ENCODE measurements at regions not wholly inside any gene's neighbourhood (a gene's known extent, or its start where the extent isn't known, plus 50 kb on each side); places are given as distances from the start of the nearest gene placed in this dataset.

DNA sequence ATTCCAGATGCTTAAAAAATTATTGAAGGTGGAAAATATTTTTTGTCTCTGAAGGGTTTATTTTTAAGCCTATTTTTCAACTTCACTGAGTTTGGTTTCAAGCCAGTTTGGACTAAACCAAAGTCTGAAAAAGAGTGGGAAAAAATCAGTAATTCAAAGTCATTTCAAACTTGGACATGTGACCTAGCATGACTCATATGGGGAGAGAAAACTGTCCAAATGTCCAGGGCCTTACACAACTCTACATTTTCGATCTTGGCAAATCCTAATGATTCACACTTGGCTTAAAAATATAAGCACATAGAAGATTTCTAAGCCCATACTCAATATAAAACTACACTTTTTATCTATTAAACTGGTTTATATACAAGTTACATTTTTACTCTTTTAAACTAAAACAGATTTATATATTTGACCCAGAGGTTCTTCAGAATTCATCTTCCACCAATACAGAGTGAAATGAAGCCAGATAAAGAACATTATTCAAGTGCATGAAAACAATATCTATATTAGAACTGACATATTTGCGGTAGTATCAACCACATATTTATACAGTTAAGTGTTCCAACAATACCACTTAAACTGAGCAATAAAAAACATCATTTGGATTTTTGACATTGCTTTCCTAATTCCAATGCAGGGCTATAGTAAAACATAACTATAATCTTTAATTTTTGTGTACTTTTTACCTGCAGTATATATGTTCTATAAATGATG is 110.3 kb upstream of the TCF21 start:
- H3K27me3 ChIP-seq, result no peaks in the 10 kb centered on the region
- no peaks in the 10 kb centered on the region for H3K9me3 ChIP-seq
- H3K4me3 ChIP-seq, result no peak overlapping the region
- TF ChIP-seq, protein P1, sequence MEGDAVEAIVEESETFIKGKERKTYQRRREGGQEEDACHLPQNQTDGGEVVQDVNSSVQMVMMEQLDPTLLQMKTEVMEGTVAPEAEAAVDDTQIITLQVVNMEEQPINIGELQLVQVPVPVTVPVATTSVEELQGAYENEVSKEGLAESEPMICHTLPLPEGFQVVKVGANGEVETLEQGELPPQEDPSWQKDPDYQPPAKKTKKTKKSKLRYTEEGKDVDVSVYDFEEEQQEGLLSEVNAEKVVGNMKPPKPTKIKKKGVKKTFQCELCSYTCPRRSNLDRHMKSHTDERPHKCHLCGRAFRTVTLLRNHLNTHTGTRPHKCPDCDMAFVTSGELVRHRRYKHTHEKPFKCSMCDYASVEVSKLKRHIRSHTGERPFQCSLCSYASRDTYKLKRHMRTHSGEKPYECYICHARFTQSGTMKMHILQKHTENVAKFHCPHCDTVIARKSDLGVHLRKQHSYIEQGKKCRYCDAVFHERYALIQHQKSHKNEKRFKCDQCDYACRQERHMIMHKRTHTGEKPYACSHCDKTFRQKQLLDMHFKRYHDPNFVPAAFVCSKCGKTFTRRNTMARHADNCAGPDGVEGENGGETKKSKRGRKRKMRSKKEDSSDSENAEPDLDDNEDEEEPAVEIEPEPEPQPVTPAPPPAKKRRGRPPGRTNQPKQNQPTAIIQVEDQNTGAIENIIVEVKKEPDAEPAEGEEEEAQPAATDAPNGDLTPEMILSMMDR (IDR thresholded peaks at IDR 0.05), result no peak
- peak; percentile 72 for TF ChIP-seq POLR2AphosphoS5 (IDR thresholded peaks at IDR 0.05)
- peaks cover 0 to 8% (median 3%) of the 10 kb centered on the region in 3 donors for H3K4me1 ChIP-seq
- WGBS, 2 donors (ENCODE audit: low coverage in 1 of 2), result 17 to 28% methylated on average over 2 of the region's 2 CpGs
- H3K27ac ChIP-seq, result peak overlapping the region in 2 of 4 donors; percentile 47 to 66
- ATAC-seq, result peak; percentile 91
- H3K36me3 ChIP-seq, result no peaks in the 10 kb centered on the region

DNA sequence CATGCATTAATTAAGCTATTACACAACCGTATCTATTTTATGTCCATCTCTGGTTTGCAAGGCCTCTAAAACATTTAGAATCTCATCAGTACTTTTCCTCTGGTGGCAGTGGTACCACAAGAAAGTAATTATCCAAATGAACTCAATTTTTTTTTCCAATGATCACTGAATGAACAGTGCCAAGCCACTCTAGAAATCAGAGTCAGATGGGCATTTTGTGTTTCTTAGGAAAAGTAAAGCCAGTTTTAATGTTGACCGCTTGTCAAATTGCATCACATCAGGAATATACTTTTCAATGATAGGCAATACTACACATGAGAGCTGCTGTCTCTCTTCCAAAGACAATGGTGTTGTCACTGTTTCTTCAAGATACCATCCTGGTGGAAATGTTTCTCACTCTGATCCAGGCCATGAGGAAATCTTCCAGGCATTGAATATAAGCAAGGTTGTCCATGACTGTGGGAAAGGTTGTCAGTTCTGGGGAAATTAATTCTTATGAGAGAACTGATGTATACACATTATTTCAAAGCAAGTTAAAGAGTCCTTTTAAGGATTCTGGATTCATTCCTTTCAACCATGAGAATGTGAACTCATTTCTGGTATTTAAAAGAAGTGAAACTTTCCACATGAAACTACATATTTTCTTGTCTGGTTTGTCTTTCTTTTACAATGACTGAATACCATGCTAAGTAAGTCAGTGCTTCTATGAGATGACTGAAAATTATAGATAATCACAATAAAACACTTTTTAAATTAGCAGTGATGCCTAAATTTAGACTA is 108.8 kb upstream of the TCF21 start:
- H3K27ac ChIP-seq, result no peak overlapping the region
- no peaks in the 10 kb centered on the region for H3K27me3 ChIP-seq
- 91 to 100% methylated on average over 2 of the region's 2 CpGs for WGBS, 2 donors (ENCODE audit: low coverage in 1 of 2)

DNA sequence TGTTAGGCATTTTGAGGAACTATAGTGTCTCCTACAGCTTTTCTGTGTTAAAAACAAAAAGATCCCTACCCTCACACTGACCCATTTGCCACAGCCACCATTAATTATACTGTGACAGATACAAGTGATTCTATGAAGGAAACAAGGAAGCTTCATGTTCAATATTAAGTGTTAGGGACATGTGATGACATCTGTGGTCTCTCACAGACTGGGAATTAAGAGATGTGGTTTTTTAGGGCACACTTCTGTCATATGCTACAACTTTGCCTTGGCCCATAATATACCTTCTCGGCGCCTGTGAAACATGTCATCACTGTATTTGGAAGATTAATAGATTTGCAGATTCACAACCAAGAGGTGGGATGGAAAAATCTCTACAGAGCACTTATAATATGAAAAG is 102.9 kb upstream of the TCF21 start:
- Histone ChIP-seq H3K36me3 (no peaks in the 10 kb centered on the region), H3K4me3 (no peak overlapping the region), H3K9me3 (no peaks in the 10 kb centered on the region), H3K27me3 (no peaks in the 10 kb centered on the region), H3K4me1 (no peaks in the 10 kb centered on the region), H3K27ac (no peak overlapping the region)
- TF ChIP-seq POLR2AphosphoS5 (IDR thresholded peaks at IDR 0.05) (no peak), EP300 (IDR thresholded peaks at IDR 0.05) (no peak), POLR2A (IDR thresholded peaks at IDR 0.05) (no peak)
- TF ChIP-seq, protein P1 (IDR thresholded peaks at IDR 0.05), result no peak
- ATAC-seq, result no peak
- 86 to 91% methylated on average over 2 of the region's 2 CpGs for WGBS, 2 donors (ENCODE audit: low coverage in 1 of 2)

More for the DNA sequence above, 108.8 kb upstream of the TCF21 start:
- Histone ChIP-seq H3K36me3 (no peaks in the 10 kb centered on the region), H3K4me3 (no peak overlapping the region), H3K9me3 (no peaks in the 10 kb centered on the region), H3K4me1 (peaks cover 0 to 8% (median 3%) of the 10 kb centered on the region in 3 donors)
- ATAC-seq, result no peak
- TF ChIP-seq, protein P1 (IDR thresholded peaks at IDR 0.05), result no peak
- TF ChIP-seq EP300 (IDR thresholded peaks at IDR 0.05), result no peak
- TF ChIP-seq POLR2AphosphoS5 (IDR thresholded peaks at IDR 0.05), result no peak
- no peak for TF ChIP-seq POLR2A (IDR thresholded peaks at IDR 0.05)

DNA sequence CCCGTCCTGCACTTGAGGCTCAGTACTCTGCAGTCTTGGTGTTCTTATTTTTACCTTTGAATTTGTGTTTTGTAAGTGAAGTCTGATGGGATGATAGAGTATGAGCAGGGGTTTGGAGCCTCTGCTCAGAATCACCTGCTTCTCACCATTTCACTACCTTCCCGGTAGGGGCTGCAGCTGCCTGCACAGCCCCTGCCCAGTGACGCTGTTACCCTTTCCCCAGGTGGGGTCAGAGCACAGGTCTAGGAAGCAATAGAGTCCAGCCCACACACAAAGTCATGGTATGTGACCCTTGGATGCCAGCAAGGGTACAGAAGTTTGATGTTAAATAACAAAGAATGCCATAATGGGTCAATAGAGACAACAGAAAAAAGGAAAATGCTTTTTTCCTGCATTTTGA is 101.8 kb upstream of the TCF21 start:
- H3K27me3 ChIP-seq, result no peaks in the 10 kb centered on the region
- ATAC-seq, result no peak
- H3K9me3 ChIP-seq, result no peaks in the 10 kb centered on the region
- H3K36me3 ChIP-seq, result no peaks in the 10 kb centered on the region
- H3K27ac ChIP-seq, result no peak overlapping the region
- 95 to 100% methylated on average over 1 to 2 of the region's 3 CpGs for WGBS, 2 donors (ENCODE audit: low coverage in 1 of 2)
- no peak overlapping the region for H3K4me3 ChIP-seq
- TF ChIP-seq POLR2A (IDR thresholded peaks at IDR 0.05) (no peak), POLR2AphosphoS5 (IDR thresholded peaks at IDR 0.05) (no peak), EP300 (IDR thresholded peaks at IDR 0.05) (no peak)
- TF ChIP-seq, protein P1 (IDR thresholded peaks at IDR 0.05), result no peak
- H3K4me1 ChIP-seq, result no peaks in the 10 kb centered on the region

Measured in gastroesophageal sphincter (tissue), 4 donors.